Stomach smooth muscle (tissue), 2 donors: ENCODE measurements at regions not wholly inside any gene's neighbourhood (a gene's known extent, or its start where the extent isn't known, plus 50 kb on each side); places are given as distances from the start of the nearest gene placed in this dataset.
"Not testable (repeated sequence)": the region's sequence is repeated elsewhere in the genome, so short reads cannot be mapped to it uniquely, and the experiment has no call there.

Experiments
- H3K27ac ChIP-seq: one replicate; pipeline ENCODE4 v1.7.0; 2013; ENCODE audit warnings: mild to moderate bottlenecking, low read length, inconsistent platforms
- H3K27me3 ChIP-seq, 2 donors: one replicate each; pipeline ENCODE4 v1.7.0; 2013; ENCODE audit warnings: low read length in 2 of 2; ENCODE audit not compliant: insufficient read depth in 2 of 2, control insufficient read depth in 1 of 2
- H3K36me3 ChIP-seq, 2 donors: one replicate each; pipeline ENCODE4 v1.7.0; 2013; ENCODE audit warnings: low read length in 2 of 2; ENCODE audit not compliant: control insufficient read depth in 2 of 2, insufficient read depth in 2 of 2
- H3K4me1 ChIP-seq: one replicate; pipeline ENCODE4 v1.7.0; 2013; ENCODE audit warnings: low read length; ENCODE audit not compliant: control insufficient read depth, insufficient read depth
- H3K4me3 ChIP-seq, 2 donors: one replicate each; pipeline ENCODE4 v1.7.0; 2013; ENCODE audit warnings: low read length in 2 of 2
- H3K9ac ChIP-seq, 2 donors: one replicate each; pipeline ENCODE4 v1.7.0; 2013; ENCODE audit warnings: low read length in 2 of 2, mild to moderate bottlenecking in 1 of 2
- H3K9me3 ChIP-seq, 2 donors: one replicate each; pipeline ENCODE4 v1.7.0; 2013; ENCODE audit warnings: low read length in 2 of 2; ENCODE audit not compliant: control insufficient read depth in 2 of 2
- donor health status: healthy.
- donor health status: Pancreatic carcinoma.

- H3K36me3 ChIP-seq = peaks cover 3 to 13% of the 10 kb centered on the region in 2 donors
- H3K4me1 ChIP-seq, H3K27ac ChIP-seq, H3K9ac ChIP-seq, H3K27me3 ChIP-seq, H3K9me3 ChIP-seq, H3K4me3 ChIP-seq: not testable (repeated sequence)
Measured at GRCh38 chr2:131689066-131689465, 161.4 kb downstream of the CCDC74A start.

DNA sequence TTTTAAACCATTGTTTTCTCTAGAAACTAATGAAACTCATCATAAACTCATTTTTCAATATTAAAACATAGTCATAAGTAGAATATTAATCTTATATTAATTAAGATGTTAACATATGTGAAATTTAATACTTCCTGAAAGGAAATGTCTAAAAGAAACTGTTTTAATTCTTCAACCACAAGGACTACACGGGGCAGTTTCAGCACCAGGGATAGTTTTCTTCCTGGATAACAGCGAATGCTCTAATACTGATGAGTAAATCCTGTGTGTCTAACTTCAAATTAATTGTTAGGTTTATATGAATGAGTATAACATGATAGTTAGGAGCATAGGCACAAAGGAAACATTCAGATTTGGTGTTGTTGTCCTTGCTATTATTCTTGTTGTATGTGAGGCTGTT, 183.6 kb downstream of the CCDC74A start:
- H3K27ac ChIP-seq, H3K9ac ChIP-seq, H3K4me3 ChIP-seq, H3K27me3 ChIP-seq, H3K4me1 ChIP-seq, H3K9me3 ChIP-seq, H3K36me3 ChIP-seq: not testable (repeated sequence)

- not testable (repeated sequence) for H3K9me3 ChIP-seq
Measured at GRCh38 chr2:131717907-131718306, 190.2 kb downstream of the CCDC74A start.

GRCh38 chr2:131721163-131721562, 193.5 kb downstream of the CCDC74A start:
- not testable (repeated sequence) for H3K36me3 ChIP-seq, H3K4me3 ChIP-seq, H3K9me3 ChIP-seq

More at GRCh38 chr2:131717907-131718306, 190.2 kb downstream of the CCDC74A start:
- H3K36me3 ChIP-seq, H3K4me1 ChIP-seq, H3K27me3 ChIP-seq, H3K27ac ChIP-seq, H3K9ac ChIP-seq, H3K4me3 ChIP-seq: not testable (repeated sequence)

DNA sequence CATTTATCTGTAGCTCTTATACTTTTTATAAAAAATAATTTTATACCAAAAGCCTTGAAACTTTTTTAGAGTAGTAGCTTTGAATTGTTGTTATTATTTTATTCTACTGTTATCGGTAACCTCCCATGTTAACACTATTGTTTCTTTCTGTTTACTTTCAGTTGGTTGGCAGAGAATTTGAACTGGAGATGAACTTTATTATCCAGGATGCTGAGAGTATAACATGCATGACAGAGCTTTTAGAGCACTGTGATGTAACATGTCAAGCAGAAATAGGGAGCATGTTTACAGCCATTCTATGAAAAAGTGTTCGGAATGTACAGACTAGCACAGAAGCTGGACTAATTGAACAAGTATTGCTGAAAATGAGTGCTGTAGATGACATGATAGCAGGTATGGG, 194.6 kb downstream of the CCDC74A start:
- not testable (repeated sequence) for H3K9ac ChIP-seq, H3K36me3 ChIP-seq, H3K9me3 ChIP-seq, H3K4me1 ChIP-seq, H3K27me3 ChIP-seq, H3K4me3 ChIP-seq, H3K27ac ChIP-seq

More at GRCh38 chr2:131721163-131721562, 193.5 kb downstream of the CCDC74A start:
- H3K27me3 ChIP-seq, H3K27ac ChIP-seq, H3K4me1 ChIP-seq, H3K9ac ChIP-seq: not testable (repeated sequence)

- H3K9ac ChIP-seq = no peak overlapping the region
- H3K4me1 ChIP-seq = no peaks in the 10 kb centered on the region
- no peak overlapping the region for H3K4me3 ChIP-seq
- no peak overlapping the region for H3K27ac ChIP-seq
- H3K36me3 ChIP-seq = no peaks in the 10 kb centered on the region
- H3K9me3 ChIP-seq = no peaks in the 10 kb centered on the region
- H3K27me3 ChIP-seq = no peaks in the 10 kb centered on the region
Measured at GRCh38 chr2:131724019-131724418, 196.3 kb downstream of the CCDC74A start.

DNA sequence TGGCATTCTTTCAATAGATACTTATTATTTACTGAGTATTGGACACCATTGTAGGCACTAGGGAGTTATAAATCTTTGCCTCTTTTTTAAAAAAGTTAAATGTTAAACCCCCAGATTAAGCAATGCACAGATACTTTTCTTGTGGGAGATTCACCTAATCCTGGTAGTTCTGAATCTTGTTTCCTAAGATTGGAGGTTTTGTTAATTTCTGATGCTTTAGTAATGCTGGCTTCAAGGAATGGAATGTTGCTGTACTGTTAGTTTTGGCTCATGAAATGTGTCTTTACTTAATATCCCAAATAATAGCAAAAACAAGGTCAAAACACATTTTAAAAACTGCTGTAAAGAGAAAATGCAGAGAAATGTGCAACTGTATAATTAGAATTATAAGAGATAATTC, 200.8 kb downstream of the CCDC74A start:
- H3K9me3 ChIP-seq, H3K27ac ChIP-seq, H3K4me3 ChIP-seq, H3K27me3 ChIP-seq, H3K4me1 ChIP-seq, H3K36me3 ChIP-seq, H3K9ac ChIP-seq: not testable (repeated sequence)

DNA sequence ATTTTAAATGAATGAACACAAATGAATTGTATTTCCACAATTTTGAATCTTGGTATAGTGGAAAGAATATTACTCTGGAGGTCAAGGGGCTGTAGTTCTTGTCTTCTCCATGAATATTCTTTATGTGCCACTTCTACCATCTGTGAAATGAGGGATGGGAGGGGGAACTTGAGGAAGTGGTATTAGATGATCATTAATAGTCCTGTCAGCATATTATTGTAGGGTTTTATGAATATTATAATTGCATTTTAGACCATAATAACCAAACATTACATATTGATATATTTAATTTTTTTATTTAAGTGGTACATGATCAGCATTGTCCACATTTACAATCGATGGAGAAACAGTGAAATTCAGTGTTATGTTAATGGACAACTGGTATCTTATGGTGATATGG, 205.8 kb downstream of the CCDC74A start:
- not testable (repeated sequence) for H3K36me3 ChIP-seq, H3K27ac ChIP-seq, H3K9ac ChIP-seq, H3K4me3 ChIP-seq, H3K9me3 ChIP-seq, H3K4me1 ChIP-seq, H3K27me3 ChIP-seq

- H3K9ac ChIP-seq, H3K27me3 ChIP-seq, H3K4me3 ChIP-seq, H3K9me3 ChIP-seq, H3K36me3 ChIP-seq, H3K4me1 ChIP-seq, H3K27ac ChIP-seq: not testable (repeated sequence)
Measured at GRCh38 chr2:131736406-131736805, 208.7 kb downstream of the CCDC74A start.

GRCh38 chr2:131738533-131738932, 210.8 kb downstream of the CCDC74A start:
- H3K9ac ChIP-seq, H3K36me3 ChIP-seq, H3K9me3 ChIP-seq, H3K4me3 ChIP-seq, H3K27ac ChIP-seq, H3K4me1 ChIP-seq, H3K27me3 ChIP-seq: not testable (repeated sequence)

DNA sequence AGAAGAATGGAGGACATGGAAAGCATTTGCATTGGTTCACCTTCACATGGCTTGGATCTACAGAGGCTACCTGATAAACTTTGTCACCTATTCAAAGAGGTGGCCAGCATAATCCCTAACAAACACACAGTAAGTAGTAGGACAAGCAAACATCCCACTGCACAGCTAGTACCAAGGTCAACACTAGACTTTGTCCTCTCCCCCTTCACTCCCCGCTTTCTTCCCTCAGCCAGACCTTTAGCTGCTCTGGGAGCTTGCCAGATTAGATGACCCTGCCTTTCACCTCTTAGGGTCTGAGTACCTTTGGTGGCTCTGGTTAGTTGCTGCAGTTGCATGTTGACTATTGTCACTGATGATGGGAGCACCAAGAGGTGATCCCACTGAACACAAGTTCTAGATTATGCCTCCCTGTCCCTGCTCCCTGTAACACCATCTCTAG, 211.3 kb downstream of the CCDC74A start:
- not testable (repeated sequence) for H3K4me3 ChIP-seq, H3K27me3 ChIP-seq, H3K27ac ChIP-seq, H3K9ac ChIP-seq, H3K36me3 ChIP-seq, H3K9me3 ChIP-seq, H3K4me1 ChIP-seq
